ENCODE measurements at regions not wholly inside any gene's neighbourhood (a gene's known extent, or its start where the extent isn't known, plus 50 kb on each side); places are given as distances from the start of the nearest gene placed in this dataset.

DNA sequence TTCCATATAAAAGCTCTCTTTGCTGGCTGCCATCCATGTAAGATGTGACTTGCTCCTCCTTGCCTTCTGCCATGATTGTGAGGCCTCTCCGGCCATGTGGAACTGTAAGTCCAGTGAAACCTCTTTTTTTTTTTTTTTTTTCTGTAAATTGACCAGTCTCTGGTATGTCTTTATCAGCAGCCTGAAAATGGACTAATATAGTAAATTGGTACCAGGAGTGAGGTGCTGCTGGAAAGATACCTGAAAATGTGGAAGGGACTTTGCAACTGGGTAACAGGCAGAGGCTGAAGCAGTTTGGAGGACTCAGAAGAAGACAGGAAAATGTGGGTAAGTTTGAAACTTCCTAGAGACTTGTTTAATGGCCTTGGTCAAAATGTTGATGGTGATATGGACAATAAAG, 124.3 kb upstream of the AADAT start (continued):
- TF ChIP-seq, protein P1, sequence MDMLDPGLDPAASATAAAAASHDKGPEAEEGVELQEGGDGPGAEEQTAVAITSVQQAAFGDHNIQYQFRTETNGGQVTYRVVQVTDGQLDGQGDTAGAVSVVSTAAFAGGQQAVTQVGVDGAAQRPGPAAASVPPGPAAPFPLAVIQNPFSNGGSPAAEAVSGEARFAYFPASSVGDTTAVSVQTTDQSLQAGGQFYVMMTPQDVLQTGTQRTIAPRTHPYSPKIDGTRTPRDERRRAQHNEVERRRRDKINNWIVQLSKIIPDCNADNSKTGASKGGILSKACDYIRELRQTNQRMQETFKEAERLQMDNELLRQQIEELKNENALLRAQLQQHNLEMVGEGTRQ (IDR thresholded peaks at IDR 0.05; ENCODE audit: low read length) = no peak
- no peak for TF ChIP-seq TEAD4 (IDR thresholded peaks at IDR 0.05; ENCODE audit: low read depth, low read length)
- no peak for TF ChIP-seq POLR2AphosphoS5 (IDR thresholded peaks at IDR 0.05; ENCODE audit: low read depth, low read length)
